GM18867 (cell line): ENCODE measurements at regions not wholly inside any gene's neighbourhood (a gene's known extent, or its start where the extent isn't known, plus 50 kb on each side); places are given as distances from the start of the nearest gene placed in this dataset.

Source experiments
- ATAC-seq: cut with Tn5 transposase; IDR thresholded peaks from one replicate; pipeline ENCODE4 v1.9.1; 2021; ENCODE audit warnings: mild to moderate bottlenecking, moderate library complexity; ENCODE audit not compliant: unreplicated experiment

DNA sequence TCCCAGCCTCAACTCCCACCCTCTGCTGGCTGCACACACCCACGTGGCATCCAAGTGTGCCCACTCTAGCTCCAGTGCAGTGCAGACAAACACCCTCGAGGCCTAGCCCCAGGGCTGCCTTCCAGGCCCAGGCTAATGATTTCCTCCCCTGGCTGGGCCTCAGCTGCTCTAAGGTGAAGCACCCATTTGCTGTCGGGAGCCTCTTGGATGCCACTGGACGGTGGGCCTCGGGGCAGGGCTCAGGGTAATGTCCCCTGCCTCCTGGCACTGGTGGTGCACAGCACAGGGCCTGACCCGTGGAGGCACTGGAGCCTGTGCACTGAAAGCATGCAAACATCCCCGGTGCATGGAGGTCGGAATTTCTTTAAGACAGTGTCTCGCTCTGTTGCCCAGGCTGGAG, 635.2 kb downstream of the TBC1D22A start:
- ATAC-seq, result no peak

DNA sequence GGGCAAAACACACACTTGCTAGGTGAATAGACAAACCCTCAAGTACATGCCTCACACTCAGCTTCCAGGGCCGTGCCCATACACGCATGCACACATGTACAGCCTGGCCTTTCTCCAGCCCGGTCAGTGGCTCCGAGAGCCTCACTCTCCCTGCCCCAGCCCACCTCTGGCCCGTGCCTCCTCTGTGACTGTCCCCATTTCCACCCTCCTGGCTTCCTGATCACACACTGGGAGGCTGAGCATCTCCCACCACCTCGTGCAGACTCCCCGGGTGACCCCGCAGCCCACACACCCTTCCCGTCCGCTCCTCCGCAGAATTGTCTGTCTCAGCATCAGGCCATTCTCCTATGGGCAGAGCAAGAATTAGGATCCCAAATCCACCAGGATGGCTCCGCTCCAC, 634.1 kb downstream of the TBC1D22A start:
- ATAC-seq, result no peak

DNA sequence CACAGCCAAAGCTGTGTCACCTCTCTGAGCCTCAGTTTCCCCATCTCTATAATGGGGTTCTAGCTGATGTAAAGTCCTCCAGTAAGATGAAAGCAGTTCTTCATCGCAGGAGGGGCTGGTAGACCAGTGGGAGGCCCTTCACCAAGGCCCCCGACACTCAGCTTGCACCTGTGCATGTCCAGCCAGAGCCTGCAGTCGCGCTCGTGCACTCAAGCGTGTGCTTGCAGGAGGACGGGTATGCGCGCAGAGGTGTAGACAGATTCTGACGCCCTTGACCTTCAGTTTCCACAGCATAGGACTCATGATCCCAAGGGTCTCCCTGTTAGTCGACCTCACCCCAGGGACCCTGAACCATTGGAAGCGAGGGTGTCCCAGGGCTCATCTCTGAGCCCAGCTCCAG, 633.7 kb downstream of the TBC1D22A start:
- no peak for ATAC-seq

DNA sequence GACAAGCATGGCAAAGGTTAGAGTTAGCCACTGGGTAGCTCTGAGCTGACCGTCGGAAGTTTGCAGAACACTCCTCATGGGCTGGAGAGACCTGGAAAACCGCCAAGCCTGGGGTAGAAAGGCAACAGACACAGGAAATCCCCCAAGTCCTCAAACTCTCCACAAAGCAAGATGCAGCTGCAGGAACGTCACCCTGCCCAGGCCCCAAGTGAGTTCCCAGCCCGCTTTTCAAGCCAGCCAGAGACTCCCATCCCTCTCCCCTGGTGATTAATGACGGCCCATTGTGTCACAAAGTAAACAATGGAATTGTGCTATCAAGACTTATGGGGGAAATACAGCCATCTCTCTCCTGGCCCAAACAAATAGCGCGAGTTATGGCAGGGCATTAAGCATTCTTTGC, 633.0 kb downstream of the TBC1D22A start:
- no peak for ATAC-seq

DNA sequence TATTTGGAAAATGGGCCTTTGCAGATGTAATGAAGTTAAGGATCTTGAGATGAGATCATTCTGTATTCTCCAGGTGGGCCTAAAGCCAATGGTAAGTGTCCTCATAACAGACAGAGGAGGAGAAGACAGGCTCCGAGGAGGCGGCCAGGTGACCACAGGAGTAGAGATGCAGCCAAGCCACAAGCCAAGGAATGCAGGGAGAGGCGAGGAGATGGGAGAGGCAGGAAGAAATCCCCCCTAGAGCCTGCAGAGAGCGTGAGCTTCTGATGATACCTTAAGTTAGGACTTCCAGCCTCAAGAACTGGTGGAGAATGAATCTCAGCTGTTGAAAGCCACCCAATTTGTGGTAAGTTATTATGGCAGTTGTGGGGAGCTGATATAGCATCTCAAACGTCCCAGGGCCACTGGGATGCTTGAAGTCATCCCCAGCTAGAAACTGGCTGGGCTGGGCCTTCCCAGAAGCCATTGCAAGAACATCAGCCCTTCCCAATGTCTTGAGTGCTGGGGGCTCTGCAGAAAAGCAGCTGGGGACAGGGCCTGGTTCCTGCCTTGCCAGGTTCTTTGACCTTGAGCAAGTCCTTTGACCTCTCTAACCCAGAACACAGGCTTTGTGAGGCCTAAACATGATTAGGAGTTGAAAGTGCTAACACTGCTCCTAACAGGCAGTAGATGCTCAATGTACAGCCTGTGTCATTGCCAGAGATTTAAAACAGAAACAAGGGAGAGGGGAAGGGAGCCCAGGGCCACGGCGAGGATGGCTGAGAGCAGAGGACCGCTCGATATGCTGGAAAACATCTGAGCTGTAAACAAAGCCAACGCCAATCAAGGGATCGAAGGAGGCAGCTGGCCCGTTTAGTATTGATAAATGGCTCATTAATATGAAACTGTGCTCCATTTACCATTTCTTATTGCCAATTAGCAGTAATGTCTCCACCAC, 632.3 kb downstream of the TBC1D22A start:
- no peak for ATAC-seq

DNA sequence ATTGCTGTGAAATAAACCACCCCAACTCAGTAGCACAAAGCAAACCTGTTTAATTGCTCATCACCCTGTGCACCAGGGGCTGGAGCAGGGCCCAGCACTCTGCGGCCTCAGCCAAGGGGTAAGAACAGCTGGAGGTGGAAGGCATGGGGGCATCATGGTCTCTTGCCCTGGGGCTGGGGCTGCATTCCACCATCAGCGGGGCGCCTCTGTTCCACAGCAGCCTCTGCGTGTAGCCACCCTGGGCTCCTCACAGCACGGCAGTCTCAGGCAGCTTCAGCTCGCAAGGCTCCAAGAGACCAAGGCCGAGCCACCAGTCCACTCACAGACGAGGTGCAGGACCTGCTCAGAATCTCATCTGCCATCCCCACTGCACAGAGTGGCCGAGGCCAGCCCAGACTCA, 630.7 kb downstream of the TBC1D22A start:
- no peak for ATAC-seq

DNA sequence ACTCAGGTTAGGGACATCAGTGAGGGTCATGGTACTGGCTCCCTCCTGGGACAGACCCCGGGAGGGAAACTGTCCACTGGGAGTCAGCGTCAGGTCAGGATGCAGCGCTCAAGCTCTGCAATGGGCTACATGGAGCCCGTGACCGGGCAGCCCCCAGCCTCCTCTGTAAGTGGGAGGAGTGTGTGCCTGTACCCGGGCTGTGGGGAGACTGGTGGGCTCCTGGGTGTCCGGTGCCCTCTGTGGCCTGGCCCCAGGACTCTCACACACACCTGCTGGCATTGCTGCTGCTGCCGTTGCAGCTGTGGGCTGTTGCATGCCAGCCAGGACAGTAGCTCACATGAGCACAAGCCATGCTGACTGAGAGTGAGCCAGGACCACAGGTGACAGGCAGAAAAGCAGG, 630.3 kb downstream of the TBC1D22A start:
- ATAC-seq, result no peak

DNA sequence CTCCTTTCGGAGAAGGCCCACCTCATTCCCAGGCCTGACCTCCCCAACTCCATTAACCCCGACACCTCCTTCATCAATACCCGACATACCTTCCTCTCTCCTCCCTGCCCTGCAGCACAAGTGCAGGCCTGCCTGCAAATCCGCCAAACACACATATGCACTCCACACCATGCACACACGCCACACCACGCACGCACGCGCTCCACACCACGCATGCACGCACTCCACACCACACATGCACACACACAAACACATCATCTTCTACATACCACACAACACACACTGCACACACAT, 629.6 kb downstream of the TBC1D22A start:
- no peak for ATAC-seq

DNA sequence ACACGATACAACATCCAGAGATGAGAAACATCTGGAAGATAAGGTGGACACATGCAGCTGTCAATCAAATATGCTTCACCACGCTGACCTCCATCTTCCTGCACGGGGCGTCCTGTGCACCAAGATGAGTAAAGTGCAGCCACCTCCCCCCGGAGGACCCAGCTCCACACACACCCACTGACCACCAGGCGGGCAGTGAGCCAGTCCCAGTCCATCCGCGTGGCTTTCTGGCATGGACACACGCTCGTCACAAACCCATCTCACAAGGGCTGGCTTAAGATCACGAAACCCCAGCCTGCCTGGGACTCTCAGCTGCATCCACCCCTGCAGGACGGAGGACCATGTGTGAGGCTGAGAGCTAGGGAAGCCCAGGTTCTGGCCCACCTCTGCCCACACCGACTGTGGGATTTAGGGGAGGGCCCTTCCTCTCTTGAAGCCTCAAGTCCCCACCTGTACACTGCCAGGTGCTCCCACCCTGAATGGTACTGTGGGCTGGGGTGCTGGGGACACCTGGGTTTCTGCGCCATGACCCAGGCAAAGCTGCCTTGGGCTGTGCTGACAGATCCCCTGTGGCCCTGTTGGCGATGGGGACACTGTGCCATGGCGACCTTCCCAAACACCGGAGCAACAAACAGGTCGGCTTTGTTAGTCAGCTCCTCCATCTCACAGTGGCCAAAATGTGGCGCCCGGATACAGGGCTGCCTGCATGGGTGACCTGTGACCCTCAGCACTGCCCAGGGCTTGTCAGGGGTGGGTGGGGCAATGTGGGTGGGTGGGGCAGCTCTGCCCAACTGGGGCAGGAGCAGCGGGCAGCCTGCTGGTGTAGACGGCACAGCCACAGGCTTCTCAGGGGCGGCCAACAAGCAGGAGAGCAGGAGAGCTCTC, 629.0 kb downstream of the TBC1D22A start:
- ATAC-seq, result no peak

DNA sequence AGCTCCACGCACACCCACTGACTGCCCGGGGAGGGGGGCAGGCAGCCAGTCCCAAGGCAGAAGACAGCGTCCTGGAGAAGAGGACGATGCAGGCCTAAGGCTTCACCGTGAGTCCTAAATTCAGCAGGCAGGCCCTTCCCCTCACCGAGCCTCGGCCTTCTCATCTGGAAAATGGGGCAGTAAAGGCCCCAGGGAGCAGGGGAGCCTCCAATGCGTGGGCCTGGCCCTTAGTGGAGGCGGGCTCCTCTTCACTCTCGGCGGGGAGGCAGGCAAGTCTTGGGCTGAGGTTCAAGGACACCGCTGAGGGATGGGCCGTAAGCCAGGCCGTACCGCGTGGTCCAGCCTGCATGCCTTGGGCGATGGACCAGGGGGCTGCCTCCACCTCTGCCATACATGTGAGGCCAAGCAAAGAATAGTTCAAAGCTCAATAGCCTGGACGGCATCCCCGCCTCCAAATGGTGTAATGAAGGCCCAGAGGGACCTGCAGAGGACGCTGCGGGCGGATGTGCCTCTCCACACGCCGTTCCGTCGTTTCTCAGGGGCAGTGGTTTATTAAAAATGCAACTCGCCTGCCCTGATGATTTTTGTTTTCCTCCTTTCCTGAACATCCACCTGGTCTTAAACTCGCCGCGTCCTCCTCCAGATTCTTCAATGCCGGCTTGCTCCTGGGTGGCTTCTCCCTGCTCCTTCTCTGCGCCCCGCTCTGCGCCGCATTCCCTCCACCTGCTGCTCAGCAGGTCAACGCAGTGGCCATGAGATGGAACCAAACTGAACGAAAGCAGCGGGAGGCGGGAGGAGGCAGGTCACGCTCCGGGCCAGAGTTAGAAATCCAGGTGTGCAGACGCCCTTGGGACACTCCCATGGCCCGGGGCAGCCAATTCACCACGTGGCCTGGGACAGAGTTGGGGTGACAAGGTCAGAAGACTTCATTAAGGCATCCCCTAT, 627.8 kb downstream of the TBC1D22A start:
- ATAC-seq, result no peak

DNA sequence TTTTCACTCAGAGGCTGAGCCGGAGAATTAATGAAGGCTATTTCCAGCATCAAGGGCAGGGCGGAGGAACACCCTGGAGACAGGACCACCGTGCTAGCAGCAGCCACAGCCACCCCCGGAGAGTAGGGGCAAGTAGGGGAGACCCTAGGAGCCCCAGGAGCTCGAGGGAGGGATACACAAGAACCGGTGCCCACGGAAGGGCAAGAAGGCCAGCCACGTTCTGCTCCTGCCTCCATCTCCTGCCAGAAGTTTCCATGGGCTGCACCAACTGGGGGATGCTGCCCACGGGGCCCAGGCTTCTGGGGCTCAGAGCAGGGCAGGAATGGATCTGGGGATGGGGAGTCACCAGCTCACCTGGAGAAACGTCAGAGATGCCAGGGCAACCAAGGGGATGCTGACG, 626.8 kb downstream of the TBC1D22A start:
- ATAC-seq, result no peak

DNA sequence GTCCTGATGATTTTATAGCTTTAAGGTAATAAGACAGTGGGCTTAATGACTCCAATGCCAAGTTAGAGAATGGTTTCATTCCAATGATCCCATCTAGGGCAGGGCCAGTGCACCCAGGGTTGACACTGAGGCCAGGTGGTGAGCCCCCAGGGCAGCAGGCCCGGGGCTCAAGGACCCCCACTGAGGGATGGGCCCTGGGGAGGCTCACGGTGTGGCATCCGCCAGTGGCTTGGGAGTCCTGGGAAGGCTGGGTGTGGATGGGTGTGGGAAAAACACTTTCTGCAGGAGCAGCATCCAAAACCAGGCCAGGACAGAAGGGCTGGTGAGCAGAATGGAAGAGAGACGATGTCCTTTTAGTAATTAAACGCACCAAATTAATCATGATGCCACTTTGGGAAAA, 626.3 kb downstream of the TBC1D22A start:
- ATAC-seq, result no peak

DNA sequence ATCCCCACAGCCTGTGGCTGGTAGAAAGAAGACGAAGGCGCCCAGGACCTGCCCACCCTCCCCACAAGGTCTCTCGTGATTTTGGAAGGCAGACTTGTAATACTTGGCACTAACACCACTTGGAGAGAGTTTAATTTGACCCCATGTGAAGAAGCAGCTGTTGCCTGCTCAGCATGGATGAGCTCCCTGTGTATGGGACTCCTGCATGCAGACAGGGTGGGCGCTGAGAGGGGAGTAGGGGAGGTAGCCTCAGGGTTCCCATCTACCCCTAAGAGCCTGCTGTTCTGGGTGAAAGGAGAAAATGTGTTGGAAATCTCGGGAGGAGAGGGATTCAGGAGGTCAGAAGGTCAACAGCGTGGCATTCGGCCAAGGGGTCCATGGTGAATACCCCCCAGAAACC, 625.9 kb downstream of the TBC1D22A start:
- ATAC-seq, result no peak

DNA sequence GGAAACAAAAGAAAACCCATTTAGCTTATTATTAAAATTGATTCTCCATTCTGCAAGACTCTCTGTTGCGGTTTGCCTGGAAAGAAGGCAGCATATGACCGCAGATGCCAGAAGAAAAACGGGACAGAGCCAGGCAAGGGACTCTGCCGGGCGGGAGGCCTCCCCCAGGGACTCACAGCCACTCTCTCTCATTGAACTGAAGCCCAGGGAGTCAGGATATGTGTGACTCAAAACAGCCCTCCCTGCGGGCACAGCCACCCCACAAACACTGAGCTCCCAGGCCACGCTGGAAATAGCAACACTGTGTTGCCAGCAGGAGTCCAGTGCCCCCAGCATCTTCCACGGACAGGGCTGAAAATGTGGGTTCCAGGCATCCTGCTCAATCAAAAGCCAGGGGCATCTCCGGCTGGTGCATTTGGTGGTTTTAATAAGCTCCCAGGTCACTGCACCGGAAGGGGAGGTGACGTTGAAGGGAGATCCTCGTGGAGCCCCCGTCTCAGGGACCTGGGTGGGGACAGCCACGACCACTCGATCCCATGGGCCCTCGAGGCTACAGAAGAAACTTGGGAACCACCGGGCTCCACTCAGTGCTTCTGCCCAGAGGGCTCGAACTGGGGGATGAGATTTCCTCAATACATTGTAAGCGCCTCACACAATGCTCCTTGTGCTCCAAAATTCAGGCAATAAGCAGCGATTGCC, 624.5 kb downstream of the TBC1D22A start:
- no peak for ATAC-seq

DNA sequence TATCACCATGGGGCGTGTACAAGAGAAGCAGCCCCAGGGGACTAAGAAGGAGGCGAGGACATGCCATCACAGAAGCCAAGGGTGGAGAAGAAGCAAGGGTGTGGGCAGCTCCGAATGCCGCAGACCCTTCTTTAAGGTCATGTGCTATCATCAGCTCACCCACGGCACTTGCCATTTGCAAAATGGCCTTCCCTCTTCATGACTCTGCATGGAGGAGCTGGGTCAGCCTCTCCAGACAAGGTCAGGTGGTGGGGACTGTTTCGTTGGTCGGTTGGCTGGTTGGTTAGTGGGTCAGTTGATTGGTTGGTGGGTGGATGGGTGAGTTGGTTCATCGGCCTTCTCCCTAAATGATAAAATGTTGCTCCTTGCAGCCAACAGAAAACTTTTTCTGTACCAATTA, 622.5 kb downstream of the TBC1D22A start:
- ATAC-seq, result no peak

DNA sequence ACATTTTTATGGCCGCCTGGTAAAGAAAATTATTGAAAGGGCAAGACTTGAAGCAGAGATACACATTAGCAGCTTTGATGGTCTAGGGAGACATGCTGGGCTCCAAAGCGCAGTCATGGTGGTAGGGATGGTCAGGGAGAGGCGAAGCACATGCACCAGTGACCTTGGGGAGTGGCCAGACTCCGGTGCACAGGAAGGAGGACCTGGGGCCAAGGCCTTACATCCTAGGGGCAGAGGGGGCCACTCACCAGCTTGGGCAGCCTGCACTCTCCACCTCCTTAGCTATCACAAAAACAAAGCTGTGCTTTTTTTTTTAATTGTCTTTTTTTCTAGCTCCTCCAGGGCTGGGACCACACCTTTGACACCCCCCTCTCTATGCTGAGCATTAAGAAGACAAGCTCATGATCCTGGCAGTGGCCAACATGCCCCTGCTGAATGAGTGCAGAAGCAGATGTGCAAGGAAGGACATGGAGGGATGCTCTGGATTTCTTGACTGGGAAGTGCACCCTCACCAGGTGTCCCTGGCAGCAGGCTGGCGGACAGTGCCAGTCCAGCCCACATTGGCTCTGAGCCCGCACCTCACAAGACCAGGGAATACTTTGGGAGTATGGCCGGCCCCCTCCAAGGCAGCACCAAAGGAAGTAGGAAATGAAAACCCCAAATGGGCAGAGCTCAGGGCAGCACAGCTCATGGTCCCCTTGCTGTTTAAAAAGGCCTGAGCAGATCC, 619.9 kb downstream of the TBC1D22A start:
- no peak for ATAC-seq

DNA sequence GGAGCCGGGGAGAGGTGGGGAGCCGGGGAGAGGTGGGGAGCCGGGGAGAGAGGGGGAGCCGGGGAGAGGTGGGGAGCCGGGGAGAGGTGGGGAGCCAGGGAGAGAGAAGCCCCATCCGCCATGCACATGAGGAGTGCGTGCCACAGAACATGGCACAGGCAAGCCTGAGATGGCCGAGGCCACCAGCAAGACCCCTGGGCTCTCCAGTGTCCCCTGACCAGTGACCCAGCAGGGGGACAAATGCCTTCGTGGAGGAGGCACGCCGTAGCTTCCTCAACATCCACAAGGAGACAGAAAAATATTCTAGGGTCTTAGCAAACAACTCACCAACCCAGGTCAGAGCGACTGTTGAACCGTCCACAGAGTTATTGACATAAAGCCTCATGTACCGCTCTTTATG, 618.8 kb downstream of the TBC1D22A start:
- no peak for ATAC-seq

DNA sequence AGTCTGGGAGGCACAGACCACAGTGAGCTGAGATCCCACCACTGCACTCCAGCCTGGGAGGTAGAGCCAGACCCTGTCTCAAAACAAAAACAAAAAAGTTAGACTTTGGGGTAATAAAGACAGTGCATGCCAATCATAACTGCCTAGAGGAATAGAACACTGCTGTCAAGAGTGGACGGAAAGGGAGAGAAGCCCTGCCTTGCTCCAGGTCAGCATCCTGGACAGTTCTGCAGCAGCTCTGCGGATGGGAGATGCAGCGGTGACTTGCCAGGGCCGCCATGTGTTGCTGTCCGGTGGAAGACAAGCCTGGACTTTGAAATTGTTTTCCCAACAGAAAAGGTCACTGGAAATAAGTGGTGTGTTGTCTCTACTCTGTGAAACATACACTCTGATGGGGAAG, 618.2 kb downstream of the TBC1D22A start:
- no peak for ATAC-seq

DNA sequence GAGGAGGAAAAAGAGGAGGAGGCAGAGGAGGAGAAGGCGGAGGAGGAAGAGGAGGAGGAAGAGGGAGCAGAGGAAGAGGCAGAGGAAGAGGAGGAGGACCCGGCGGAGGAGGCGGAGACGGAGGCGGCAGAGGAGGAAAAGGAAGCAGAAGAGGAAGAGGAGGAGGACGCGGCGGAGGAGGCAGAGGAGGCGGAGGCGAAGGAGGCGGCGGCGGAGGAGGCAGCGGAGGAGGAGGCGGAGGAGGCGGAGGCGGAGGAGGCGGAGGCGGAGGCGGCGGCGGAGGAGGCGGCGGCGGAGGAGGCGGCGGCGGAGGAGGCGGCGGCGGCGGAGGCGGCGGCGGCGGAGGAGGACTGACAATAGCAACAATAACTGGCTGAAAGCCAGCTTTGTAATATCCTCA, 616.6 kb downstream of the TBC1D22A start:
- ATAC-seq, result no peak
